ENCODE measurements at regions not wholly inside any gene's neighbourhood (a gene's known extent, or its start where the extent isn't known, plus 50 kb on each side); places are given as distances from the start of the nearest gene placed in this dataset.

GRCh38 chr11:104738208-104738607 is 160.1 kb downstream of the CASP12 start:
- no peak for TF ChIP-seq CTCF (conservative IDR thresholded peaks at IDR 0.05; ENCODE audit: low read length)
- no peak for TF ChIP-seq EZH2phosphoT487 (IDR thresholded peaks at IDR 0.05; ENCODE audit: borderline replicate concordance, low read depth, low read length)
